NCI-H1694 (cell line): ENCODE measurements at regions not wholly inside any gene's neighbourhood (a gene's known extent, or its start where the extent isn't known, plus 50 kb on each side); places are given as distances from the start of the nearest gene placed in this dataset.

ENCODE experiments used
- DNase-seq: peaks from one replicate; lab custom pipeline; 2025; lab: John Stamatoyannopoulos, UW

GRCh38 chr2:234596696-234597575, 100.1 kb upstream of the ARL4C start:
- DNase-seq, result no peak

- DNase-seq, result no peak
These were observed 98.9 kb upstream of the ARL4C start for GRCh38 chr2:234595829-234596228.

DNA sequence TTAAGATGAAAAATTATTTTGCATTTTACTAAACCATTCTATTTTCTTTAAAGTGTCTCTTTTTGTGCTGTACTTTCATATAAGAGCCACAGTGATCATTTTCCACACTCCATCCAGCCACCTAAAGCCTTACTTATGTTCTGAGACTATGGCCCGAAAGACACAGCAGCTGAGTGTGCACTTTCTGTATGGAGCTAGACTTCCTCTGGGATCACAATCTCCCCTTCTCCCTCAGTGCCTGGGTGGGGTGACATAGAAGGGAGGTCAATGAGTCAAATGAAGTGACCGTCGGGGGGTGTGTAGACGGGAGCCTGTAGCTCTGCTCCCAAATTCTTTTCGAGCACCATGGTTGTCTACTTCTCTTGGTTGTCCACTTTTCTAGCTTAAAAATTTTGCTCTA, 97.8 kb upstream of the ARL4C start:
- no peak for DNase-seq

DNA sequence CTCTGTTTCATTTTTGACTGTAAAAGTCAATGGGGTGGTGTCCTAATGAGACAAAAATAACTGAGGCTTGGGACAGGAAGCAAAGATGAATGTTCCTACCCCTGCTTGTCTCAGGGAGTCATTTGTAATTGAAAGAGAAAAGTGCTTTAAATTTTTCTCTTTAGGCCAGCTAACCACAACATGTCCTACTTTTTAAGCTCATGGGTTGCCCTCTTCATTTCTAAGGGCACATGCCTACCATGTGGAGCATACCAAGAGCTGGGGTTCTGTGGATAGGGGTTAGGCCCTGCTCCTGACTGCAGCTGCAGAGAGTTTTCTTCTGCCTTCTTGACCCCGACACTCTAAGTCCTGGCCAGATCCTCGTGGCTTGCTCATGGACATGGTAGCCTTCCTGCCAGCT, 96.8 kb upstream of the ARL4C start:
- no peak for DNase-seq

- DNase-seq, result no peak
These were observed 95.7 kb upstream of the ARL4C start for GRCh38 chr2:234592541-234592940.

GRCh38 chr2:234590076-234590475, 93.2 kb upstream of the ARL4C start:
- no peak for DNase-seq

DNA sequence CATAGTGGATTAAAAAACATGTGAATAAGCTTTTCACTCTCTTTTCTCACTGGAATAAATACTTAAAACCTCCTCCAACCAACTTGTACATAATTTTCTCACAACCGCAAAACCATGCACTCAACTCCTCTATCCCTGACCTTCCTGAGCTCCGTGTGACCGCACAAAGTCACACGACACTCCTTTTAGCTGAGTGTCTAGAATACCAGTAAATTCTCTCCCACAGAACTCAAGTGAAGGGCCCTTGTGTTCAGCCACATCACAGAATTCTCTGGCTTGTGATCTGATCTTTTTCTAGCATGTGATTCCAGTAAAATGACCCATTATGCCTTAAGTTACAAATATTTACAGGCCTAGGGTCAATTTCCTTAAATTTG, 91.2 kb upstream of the ARL4C start:
- no peak for DNase-seq

GRCh38 chr2:234587341-234588053, 90.6 kb upstream of the ARL4C start:
- DNase-seq, result no peak

DNA sequence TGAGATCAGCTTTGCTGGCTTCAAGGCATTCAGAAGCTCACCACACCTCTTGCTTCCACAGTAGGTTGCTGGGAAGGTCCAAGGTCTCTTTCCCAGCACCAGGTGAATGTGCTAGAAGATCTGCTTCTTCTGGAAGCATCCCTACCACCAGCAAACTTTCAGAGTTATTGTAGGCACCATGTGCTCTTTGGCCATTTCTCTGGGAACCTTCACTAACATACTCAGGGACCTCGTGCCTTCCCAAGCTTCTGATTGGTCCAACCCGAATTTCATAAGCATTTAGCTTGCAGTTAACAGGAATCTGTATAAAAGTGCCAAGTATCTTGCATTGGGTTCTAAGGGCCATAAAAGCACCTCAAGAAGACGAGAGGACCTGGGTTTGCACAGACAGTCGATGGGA, 86.5 kb upstream of the ARL4C start:
- DNase-seq, result no peak

GRCh38 chr2:234580686-234581085, 83.8 kb upstream of the ARL4C start:
- DNase-seq, result no peak

GRCh38 chr2:234579231-234579962, 82.5 kb upstream of the ARL4C start:
- DNase-seq, result no peak

DNA sequence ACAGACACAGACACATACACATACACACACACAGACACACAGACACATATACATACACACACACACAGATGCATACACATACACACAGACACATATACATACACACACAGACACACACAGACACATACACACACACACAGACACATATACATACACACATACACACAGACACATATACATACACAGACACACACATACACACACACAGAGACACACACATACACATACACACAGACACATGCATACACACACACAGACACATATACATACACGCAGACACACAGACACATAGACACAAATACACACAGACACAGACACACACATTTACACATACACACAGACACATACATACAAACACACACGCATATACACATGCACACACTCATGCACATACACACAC, 81.5 kb upstream of the ARL4C start:
- DNase-seq, result no peak

DNA sequence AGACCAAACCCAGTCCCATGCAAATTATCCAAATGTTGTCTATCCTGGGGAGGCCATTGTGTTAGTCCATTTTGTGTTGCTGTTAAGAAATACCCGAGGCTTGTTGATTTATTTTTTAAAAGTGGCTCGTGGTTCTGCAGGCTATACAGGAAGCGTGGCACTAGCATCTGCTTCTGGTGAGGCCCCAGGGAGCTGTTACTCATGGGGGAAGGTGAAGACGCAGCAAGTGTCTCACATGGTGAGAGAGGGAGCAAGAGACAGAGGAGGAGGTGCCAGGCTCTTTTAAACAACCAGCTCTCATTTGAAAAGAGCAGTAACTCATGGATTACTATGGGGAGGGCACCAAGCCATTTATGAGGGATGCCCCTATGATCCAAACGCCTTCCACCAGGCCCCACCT, 80.3 kb upstream of the ARL4C start:
- no peak for DNase-seq

DNA sequence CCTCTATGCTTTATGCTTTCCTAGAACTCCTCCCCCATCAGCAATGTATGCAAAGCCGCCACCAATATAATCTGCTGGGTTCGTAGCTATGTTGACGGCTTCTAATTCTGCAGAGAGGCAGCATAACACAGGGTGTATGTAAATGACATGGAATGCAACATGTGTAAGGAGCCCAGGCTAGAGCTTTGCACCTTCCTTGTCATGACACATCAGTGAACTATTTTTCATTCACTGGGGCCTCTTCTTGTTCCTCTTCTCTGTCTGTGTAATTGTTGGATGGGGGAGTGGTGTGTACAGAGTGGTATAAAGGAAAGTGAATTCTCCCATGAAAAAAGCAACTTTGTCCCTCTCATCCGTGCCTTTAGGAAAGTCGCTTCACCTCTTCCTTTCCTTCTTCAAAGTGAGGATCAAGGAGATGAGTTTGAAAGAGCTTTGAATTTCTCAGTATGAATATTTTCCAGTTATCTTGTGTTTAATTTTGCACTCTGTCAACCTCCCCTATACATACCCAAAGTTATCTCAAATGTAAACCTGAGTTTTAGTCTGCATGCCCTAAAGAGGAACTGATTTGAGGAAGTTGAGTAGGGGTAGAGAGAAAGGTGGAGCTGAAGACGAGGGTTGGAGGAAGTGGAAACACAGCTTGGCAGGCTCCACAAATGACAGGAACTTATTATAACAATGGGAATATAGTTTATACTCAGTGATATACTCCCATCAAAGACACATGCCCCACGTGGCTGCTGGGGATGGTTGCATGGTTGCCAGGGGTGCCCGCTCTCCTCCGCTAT, 74.9 kb upstream of the ARL4C start:
- DNase-seq, result no peak

- no peak for DNase-seq
These were observed 73.6 kb upstream of the ARL4C start for GRCh38 chr2:234570476-234570875.

DNA sequence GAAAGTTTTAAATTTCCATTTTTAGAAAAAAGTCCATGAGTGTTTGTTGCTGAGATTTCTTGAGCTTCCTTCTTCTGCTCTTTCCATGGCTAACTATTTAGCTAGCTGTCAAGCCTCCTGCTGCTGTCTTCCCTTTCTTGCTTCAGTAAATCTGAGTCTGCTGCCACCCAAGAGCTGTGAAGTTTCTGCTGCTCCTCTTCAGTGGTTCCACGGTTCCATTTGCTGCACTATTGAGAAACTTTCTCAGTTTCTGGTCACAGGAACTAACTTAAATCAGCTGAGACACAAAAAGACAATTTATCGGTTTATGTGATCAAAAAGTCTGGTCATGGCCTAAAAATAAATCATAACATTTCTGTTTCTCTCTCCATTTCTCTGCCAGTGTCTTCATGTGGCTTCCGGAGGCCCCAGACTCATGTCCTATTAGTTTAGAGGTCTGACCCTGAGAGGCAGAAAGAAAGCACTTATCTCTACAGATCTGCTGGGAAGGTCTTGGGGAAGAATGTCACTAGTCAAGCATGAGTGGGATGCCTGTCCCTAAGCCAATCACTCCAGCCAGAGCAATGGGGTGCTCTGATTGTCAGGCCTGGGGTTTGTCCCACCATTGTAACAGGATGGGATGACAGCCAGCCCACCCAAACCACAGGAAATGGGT, 73.0 kb upstream of the ARL4C start:
- no peak for DNase-seq

- no peak for DNase-seq
These were observed 69.7 kb upstream of the ARL4C start for GRCh38 chr2:234566622-234567021.

DNA sequence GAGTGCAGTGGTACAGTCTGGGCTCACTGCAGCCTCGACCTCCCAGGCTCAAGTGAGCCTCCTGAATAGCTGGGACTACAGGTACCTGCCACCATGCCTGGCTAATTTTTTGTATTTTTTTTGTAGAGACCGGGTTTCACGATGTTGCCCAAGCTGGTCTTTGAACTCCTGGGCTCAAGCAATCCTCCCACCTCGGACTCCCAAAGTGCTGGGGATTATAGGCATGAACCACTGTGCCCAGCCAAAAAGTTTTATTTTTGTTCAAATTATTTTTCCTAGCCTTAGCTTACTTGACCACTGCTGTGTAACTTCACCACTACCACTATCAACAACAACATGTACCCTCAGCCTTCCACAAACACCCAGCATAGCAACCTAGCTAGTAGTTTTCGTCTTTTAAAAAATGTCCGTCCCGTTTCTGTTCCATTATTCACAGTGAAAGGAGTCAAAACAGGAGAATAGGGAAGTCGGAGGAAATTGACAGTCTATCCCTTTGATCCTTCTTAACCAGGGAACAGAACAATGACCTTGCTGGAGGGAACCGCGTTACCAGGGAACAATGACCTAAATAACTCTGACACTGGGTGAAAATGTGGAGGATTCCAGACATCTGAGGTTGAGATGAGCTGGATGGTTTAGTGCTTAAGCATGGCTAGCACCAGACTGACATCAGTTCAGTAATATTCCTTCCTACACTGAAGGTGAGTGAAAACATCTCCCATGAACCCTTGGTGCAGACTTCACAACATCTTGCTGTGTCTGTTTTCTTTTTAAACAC, 69.2 kb upstream of the ARL4C start:
- DNase-seq, result no peak

- DNase-seq, result no peak
These were observed 68.3 kb upstream of the ARL4C start for GRCh38 chr2:234565201-234565600.

DNA sequence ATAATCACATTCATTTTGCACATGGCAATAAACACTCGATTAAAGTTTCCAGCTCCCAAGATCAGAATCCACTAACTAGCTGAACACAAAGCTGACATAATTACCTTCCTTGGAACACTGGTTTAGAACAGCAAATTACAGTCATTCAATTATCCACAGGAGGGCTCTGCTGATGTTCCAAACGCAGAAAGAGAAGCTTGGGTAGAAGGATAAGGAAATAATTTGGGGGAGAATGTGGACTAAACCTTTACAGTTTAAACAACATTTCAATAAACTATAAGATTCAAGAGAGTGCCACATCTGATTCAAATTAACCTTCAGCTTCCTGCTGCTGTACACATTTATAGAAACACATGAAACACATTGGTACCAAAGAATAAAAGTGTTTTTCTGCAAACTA, 67.8 kb upstream of the ARL4C start:
- DNase-seq, result peak; percentile 23

- DNase-seq, result no peak
These were observed 62.7 kb upstream of the ARL4C start for GRCh38 chr2:234559609-234560008.
